ENCODE measurements at regions not wholly inside any gene's neighbourhood (a gene's known extent, or its start where the extent isn't known, plus 50 kb on each side); places are given as distances from the start of the nearest gene placed in this dataset.

DNA sequence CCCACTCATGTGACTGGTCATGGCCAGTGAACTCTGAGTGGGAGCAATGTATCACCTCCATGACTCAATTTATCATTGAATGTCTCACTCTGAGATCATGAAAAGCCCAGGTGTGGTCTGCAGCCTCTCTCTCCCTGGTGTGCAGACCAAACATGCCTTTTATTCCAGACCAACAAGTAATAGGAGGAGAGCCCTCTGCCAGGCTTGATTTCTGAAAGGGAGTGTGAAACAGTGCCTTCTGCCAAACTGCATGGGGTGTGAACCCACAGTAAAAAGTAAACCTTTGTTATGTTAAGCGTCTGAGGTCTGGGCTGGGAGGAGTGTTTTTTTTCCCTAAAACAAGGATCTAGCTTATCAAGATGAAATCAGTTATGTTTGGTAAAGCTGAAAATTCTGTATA lies 601.2 kb downstream of the ADCYAP1 start:
- TF ChIP-seq ZNF274 (IDR thresholded peaks at IDR 0.05; ENCODE audit: low read depth, low read length) (no peak), SUZ12 (IDR thresholded peaks at IDR 0.05; ENCODE audit: extremely low read depth, insufficient read depth, insufficient read length) (no peak), YY1 (IDR thresholded peaks at IDR 0.05; ENCODE audit: insufficient read depth, insufficient read length) (no peak)

All from NT2/D1 (cell line).